ENCODE measurements at regions not wholly inside any gene's neighbourhood (a gene's known extent, or its start where the extent isn't known, plus 50 kb on each side); places are given as distances from the start of the nearest gene placed in this dataset.

GRCh38 chr13:47126432-47126831 lies 229.6 kb upstream of the HTR2A start:
- TF ChIP-seq CTCF (IDR thresholded peaks at IDR 0.05; ENCODE audit: insufficient read depth, low read length, poor library complexity, severe bottlenecking) (no peak), EZH2phosphoT487 (conservative IDR thresholded peaks at IDR 0.05; ENCODE audit: low read length) (no peak)
